Kidney epithelial cell (primary cell): ENCODE measurements at regions not wholly inside any gene's neighbourhood (a gene's known extent, or its start where the extent isn't known, plus 50 kb on each side); places are given as distances from the start of the nearest gene placed in this dataset.

Experiments
- DNase-seq: peaks from one replicate; pipeline ENCODE4 v3.0.0-alpha.2; 2010; ENCODE audit warnings: low read depth
- H3K27me3 ChIP-seq: 2 replicates; pipeline ENCODE4 v1.6.0; 2011; ENCODE audit warnings: low read length; ENCODE audit not compliant: control insufficient read depth, insufficient read depth
- H3K36me3 ChIP-seq: 2 replicates; pipeline ENCODE4 v1.5.1; 2011; ENCODE audit warnings: low read length; ENCODE audit not compliant: control insufficient read depth, insufficient read depth
- H3K4me3 ChIP-seq: 2 replicates; pipeline ENCODE4 v1.5.1; 2011; ENCODE audit warnings: low read depth, mild to moderate bottlenecking, control low read depth, low read length
- TF ChIP-seq, protein P1 (sequence below): IDR thresholded peaks from 2 replicates; pipeline ENCODE4 v1.5.1; 2011; ENCODE audit warnings: mild to moderate bottlenecking, moderate library complexity, low read length, control low read depth, inconsistent platforms; ENCODE audit not compliant: insufficient read depth, poor library complexity, severe bottlenecking

DNA sequence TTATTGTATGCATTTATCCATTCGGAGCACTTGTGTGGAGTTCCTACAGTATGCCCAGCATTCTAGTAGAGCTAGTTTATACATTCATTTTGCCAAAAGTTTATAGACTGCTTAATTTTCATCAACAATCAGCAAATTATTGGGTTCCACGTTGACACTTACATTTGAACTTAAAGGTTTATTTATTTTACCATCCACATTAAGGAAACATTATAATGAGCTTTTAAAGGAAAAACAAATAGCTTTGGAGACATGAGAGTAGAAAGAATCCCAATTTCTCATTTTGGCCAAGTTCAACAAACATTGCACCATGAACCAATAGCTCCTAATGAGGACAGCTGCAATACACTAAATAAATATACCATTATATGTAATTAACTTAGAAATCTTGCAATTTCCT is 501.2 kb upstream of the SMIM21 start:
- H3K4me3 ChIP-seq, result no peak overlapping the region
- H3K27me3 ChIP-seq, result no peaks in the 10 kb centered on the region
- no peak for DNase-seq
- TF ChIP-seq, protein P1, sequence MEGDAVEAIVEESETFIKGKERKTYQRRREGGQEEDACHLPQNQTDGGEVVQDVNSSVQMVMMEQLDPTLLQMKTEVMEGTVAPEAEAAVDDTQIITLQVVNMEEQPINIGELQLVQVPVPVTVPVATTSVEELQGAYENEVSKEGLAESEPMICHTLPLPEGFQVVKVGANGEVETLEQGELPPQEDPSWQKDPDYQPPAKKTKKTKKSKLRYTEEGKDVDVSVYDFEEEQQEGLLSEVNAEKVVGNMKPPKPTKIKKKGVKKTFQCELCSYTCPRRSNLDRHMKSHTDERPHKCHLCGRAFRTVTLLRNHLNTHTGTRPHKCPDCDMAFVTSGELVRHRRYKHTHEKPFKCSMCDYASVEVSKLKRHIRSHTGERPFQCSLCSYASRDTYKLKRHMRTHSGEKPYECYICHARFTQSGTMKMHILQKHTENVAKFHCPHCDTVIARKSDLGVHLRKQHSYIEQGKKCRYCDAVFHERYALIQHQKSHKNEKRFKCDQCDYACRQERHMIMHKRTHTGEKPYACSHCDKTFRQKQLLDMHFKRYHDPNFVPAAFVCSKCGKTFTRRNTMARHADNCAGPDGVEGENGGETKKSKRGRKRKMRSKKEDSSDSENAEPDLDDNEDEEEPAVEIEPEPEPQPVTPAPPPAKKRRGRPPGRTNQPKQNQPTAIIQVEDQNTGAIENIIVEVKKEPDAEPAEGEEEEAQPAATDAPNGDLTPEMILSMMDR, result no peak
- H3K36me3 ChIP-seq, result no peaks in the 10 kb centered on the region

- DNase-seq, result no peak
- TF ChIP-seq, protein P1, result no peak
- no peaks in the 10 kb centered on the region for H3K27me3 ChIP-seq
Measured at GRCh38 chr18:75927791-75928190, 500.3 kb upstream of the SMIM21 start.

DNA sequence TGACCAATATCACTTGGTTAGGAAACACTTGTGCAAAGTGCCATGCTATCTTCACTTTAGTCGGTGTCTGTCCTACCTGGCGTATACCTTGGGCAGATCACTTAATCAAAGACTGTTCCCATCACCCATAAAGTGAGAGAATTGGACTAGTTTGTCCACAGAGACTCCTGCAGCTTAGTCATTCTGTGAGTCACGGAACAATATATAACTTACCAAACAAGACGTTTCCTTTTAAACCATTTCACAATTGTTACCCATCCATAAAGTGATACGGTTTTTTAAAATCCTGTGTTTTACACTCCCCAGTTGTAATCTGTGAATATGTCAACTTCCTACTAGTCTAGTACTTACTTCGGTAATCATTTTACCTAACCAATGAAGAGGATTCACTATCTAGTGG is 499.3 kb upstream of the SMIM21 start:
- Histone ChIP-seq H3K27me3 (no peaks in the 10 kb centered on the region), H3K36me3 (no peaks in the 10 kb centered on the region), H3K4me3 (no peak overlapping the region)
- no peak for DNase-seq
- TF ChIP-seq, protein P1, result no peak

More at GRCh38 chr18:75927791-75928190, 500.3 kb upstream of the SMIM21 start:
- Histone ChIP-seq H3K4me3 (no peak overlapping the region), H3K36me3 (no peaks in the 10 kb centered on the region)

- no peak for DNase-seq
- Histone ChIP-seq H3K27me3 (no peaks in the 10 kb centered on the region), H3K36me3 (no peaks in the 10 kb centered on the region), H3K4me3 (no peak overlapping the region)
- TF ChIP-seq, protein P1, result no peak
Measured at GRCh38 chr18:75923169-75923568, 495.7 kb upstream of the SMIM21 start.

DNA sequence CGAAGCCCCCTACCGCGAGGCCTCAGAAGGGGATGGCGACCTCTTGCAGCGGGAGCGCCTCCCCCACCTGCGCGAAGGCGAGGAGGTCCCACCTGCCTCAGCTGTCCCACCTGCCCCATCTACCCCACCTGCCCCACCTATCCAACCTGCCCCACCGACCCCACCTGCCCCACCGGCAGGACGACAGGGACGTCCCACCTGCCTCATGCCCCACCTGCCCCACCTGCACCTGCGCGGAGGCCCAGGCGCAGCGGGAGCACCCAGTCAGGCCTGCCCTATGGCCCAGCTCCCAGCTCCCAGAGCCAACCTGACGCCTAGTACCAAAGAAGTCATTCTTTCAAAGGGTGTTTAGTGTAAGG is 489.1 kb upstream of the SMIM21 start:
- peaks cover 17% of the 10 kb centered on the region for H3K27me3 ChIP-seq
- DNase-seq, result no peak
- no peaks in the 10 kb centered on the region for H3K36me3 ChIP-seq
- peak overlapping the region; percentile 40 for H3K4me3 ChIP-seq
- TF ChIP-seq, protein P1, result no peak

GRCh38 chr18:75915941-75916623 is 488.6 kb upstream of the SMIM21 start:
- Histone ChIP-seq H3K27me3 (peaks cover 17% of the 10 kb centered on the region), H3K36me3 (no peaks in the 10 kb centered on the region), H3K4me3 (peak overlapping the region; percentile 40)
- no peak for DNase-seq
- TF ChIP-seq, protein P1, result no peak
